ENCODE measurements at regions not wholly inside any gene's neighbourhood (a gene's known extent, or its start where the extent isn't known, plus 50 kb on each side); places are given as distances from the start of the nearest gene placed in this dataset.

DNA sequence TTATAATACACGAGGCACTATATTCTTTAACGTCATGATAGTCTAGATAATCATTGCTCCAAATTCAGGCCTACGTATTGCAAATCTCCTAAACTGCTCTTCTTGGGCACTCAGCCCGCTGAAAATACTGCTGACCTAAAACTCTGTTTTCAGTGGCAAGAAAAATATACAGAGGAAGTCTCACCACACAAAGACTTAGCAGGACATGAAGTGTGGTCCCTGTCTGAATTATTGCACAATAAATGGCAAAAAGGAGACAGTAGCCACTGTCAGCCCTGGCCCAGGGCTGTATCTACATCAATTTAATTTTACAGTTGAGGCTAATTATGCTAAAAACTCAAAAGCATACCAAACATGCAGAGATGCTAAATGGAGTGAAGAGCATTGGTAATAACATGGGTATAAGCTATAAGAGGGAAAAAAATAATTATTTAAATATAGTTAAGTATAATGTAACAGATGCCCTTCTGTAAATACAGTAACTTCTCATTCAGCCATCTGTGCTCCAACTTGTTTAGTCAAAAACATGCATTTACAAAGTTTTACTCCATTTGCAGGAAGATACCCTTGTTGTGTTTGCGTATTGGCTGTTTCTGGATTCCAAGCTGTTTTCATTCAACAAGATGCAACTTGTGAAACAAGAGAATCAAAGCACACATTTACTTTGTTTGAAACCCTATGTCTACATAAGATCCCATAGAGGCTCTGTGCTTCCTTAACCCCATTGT is 800.0 kb upstream of the LUZP2 start:
- TF ChIP-seq, protein P1, sequence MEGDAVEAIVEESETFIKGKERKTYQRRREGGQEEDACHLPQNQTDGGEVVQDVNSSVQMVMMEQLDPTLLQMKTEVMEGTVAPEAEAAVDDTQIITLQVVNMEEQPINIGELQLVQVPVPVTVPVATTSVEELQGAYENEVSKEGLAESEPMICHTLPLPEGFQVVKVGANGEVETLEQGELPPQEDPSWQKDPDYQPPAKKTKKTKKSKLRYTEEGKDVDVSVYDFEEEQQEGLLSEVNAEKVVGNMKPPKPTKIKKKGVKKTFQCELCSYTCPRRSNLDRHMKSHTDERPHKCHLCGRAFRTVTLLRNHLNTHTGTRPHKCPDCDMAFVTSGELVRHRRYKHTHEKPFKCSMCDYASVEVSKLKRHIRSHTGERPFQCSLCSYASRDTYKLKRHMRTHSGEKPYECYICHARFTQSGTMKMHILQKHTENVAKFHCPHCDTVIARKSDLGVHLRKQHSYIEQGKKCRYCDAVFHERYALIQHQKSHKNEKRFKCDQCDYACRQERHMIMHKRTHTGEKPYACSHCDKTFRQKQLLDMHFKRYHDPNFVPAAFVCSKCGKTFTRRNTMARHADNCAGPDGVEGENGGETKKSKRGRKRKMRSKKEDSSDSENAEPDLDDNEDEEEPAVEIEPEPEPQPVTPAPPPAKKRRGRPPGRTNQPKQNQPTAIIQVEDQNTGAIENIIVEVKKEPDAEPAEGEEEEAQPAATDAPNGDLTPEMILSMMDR (IDR thresholded peaks at IDR 0.05; ENCODE audit: low read length) = no peak
- no peak for TF ChIP-seq EZH2 (optimal IDR thresholded peaks at IDR 0.05; ENCODE audit: low read depth, low read length)

All from MM.1S (cell line).